ENCODE measurements at regions not wholly inside any gene's neighbourhood (a gene's known extent, or its start where the extent isn't known, plus 50 kb on each side); places are given as distances from the start of the nearest gene placed in this dataset.
"Not testable (repeated sequence)": the region's sequence is repeated elsewhere in the genome, so short reads cannot be mapped to it uniquely, and the experiment has no call there.

GRCh38 chr6:168938546-168938945 lies 315.1 kb downstream of the THBS2 start:
- H3K27me3 ChIP-seq (replicated peaks; ENCODE audit: insufficient read depth) = no peaks in the 10 kb centered on the region
- TF ChIP-seq CTCF (IDR thresholded peaks at IDR 0.05) = no peak
- no peaks in the 10 kb centered on the region for H3K36me3 ChIP-seq
- H3K27ac ChIP-seq = no peak overlapping the region
- H3K9me3 ChIP-seq = no peaks in the 10 kb centered on the region
- H3K4me3 ChIP-seq = no peak overlapping the region
- ATAC-seq (ENCODE audit: insufficient number of reproducible peaks, low FRiP score, low read depth) = peak; percentile 19
- H3K4me1 ChIP-seq (ENCODE audit: control insufficient read depth in 1 of 2, low read depth in 2 of 2) = peaks cover 0 to 8% of the 10 kb centered on the region in 2 donors
- no peak for DNase-seq (ENCODE audit: low spot score)

- ATAC-seq (ENCODE audit: insufficient number of reproducible peaks, low FRiP score, low read depth) = peak; percentile 48
- H3K27me3 ChIP-seq (replicated peaks; ENCODE audit: insufficient read depth) = no peaks in the 10 kb centered on the region
- H3K36me3 ChIP-seq = no peaks in the 10 kb centered on the region
- no peaks in the 10 kb centered on the region for H3K9me3 ChIP-seq
- no peak overlapping the region for H3K4me3 ChIP-seq
- TF ChIP-seq CTCF (IDR thresholded peaks at IDR 0.05) = no peak
- no peak for DNase-seq (ENCODE audit: low spot score)
- no peak overlapping the region for H3K27ac ChIP-seq
- peaks cover 0 to 8% of the 10 kb centered on the region in 2 donors for H3K4me1 ChIP-seq (ENCODE audit: control insufficient read depth in 1 of 2, low read depth in 2 of 2)
Observed at GRCh38 chr6:168937054-168937453, 316.6 kb downstream of the THBS2 start.

GRCh38 chr6:168935628-168936010 lies 318.0 kb downstream of the THBS2 start:
- no peak for ATAC-seq (ENCODE audit: insufficient number of reproducible peaks, low FRiP score, low read depth)
- Histone ChIP-seq H3K27ac (no peak overlapping the region), H3K36me3 (no peaks in the 10 kb centered on the region), H3K4me1 (ENCODE audit: control insufficient read depth in 1 of 2, low read depth in 2 of 2) (peaks cover 0 to 8% of the 10 kb centered on the region in 2 donors), H3K4me3 (no peak overlapping the region), H3K27me3 (replicated peaks; ENCODE audit: insufficient read depth) (no peaks in the 10 kb centered on the region), H3K9me3 (no peaks in the 10 kb centered on the region)
- no peak for DNase-seq (ENCODE audit: low spot score)
- TF ChIP-seq CTCF (IDR thresholded peaks at IDR 0.05) = no peak

DNA sequence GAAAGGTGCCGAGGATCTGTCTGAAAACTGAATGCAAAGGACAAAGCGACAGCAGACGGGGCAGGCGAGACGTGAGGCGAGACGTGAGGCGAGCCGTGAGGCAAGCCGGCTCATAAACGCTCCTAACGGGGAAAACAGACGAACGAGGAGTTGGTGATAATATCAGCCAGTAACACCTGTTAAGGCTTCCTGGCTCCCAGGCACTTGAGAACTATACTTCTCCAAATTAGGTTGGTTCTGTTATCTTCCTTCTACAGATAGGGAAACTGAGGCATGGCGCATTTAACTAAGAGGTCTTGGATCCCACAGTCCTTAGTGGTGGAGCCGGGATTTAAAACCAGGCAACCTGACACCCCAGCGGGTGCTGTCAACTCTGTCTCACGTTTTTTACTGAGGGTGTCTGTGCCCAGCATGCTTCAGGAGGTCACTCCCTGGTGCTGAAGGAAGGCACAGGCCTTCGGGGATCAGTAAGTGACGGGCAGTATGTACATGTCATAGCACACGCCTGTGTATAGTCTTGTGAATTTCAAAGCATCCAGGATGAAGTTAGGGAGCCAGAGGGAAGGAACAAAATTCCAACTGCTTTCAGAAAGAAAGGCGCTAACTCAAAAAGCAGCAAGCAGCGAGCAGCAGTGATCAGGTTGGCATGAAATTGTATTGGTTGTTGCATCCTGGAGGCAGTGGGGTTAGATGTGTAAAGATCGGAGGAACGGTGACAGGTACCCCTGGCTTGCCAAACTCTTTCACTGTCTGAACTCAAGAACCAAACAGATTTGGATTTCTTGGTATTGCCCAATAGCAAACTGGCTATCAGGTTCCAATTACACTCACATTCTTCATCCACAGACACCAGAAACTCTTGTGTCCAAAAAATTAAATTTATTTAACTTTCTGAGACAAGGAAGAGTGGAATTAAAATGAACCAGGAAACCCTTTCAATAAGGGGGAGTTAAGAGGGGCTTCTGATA lies 318.7 kb downstream of the THBS2 start:
- DNase-seq (ENCODE audit: low spot score) = no peak
- Histone ChIP-seq H3K4me1 (ENCODE audit: control insufficient read depth in 1 of 2, low read depth in 2 of 2) (peaks cover 0 to 8% of the 10 kb centered on the region in 2 donors), H3K36me3 (no peaks in the 10 kb centered on the region), H3K9me3 (no peaks in the 10 kb centered on the region), H3K27ac (no peak overlapping the region), H3K27me3 (replicated peaks; ENCODE audit: insufficient read depth) (no peaks in the 10 kb centered on the region), H3K4me3 (no peak overlapping the region)
- ATAC-seq (ENCODE audit: insufficient number of reproducible peaks, low FRiP score, low read depth) = no peak
- no peak for TF ChIP-seq CTCF (IDR thresholded peaks at IDR 0.05)

- not testable (repeated sequence) for ATAC-seq (ENCODE audit: insufficient number of reproducible peaks, low FRiP score, low read depth)
Observed at GRCh38 chr6:168932171-168932570, 321.5 kb downstream of the THBS2 start.

GRCh38 chr6:168931072-168931471 lies 322.6 kb downstream of the THBS2 start:
- not testable (repeated sequence) for ATAC-seq (ENCODE audit: insufficient number of reproducible peaks, low FRiP score, low read depth); DNase-seq (ENCODE audit: low spot score); H3K27ac ChIP-seq; H3K27me3 ChIP-seq (replicated peaks; ENCODE audit: insufficient read depth); H3K4me3 ChIP-seq; H3K36me3 ChIP-seq; H3K9me3 ChIP-seq
- H3K4me1 ChIP-seq (ENCODE audit: control insufficient read depth in 1 of 2, low read depth in 2 of 2) = peaks cover 0 to 12% of the 10 kb centered on the region in 2 donors

More at GRCh38 chr6:168932171-168932570, 321.5 kb downstream of the THBS2 start:
- H3K9me3 ChIP-seq; H3K27ac ChIP-seq; H3K4me3 ChIP-seq; DNase-seq (ENCODE audit: low spot score); H3K36me3 ChIP-seq; H3K27me3 ChIP-seq (replicated peaks; ENCODE audit: insufficient read depth): not testable (repeated sequence)
- peaks cover 0 to 18% of the 10 kb centered on the region in 2 donors for H3K4me1 ChIP-seq (ENCODE audit: control insufficient read depth in 1 of 2, low read depth in 2 of 2)

All from thoracic aorta (tissue), 2 donors.